ENCODE measurements at regions not wholly inside any gene's neighbourhood (a gene's known extent, or its start where the extent isn't known, plus 50 kb on each side); places are given as distances from the start of the nearest gene placed in this dataset.

DNA sequence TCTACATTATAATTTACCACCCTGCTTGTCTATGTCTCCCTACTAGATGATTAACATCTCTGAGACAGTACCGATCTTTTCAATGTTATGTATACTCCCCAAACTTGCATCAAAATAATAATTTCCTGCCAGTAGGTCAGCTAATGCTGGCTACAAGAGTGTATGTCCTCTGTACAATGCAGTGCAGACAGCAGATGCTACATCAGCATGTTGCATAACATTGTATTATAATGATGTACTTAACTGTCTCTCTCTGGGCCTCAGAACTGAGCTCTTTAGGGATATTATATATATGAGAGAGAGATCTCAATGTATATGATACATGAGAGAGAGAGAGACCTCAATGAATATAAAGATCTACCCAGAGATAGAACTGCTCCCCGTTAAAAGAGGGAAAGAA lies 456.6 kb downstream of the SHQ1 start:
- TF ChIP-seq POLR2AphosphoS5 (IDR thresholded peaks at IDR 0.05) = no peak
- no peak for TF ChIP-seq POLR2A (IDR thresholded peaks at IDR 0.05)
- no peak for TF ChIP-seq CTCF (IDR thresholded peaks at IDR 0.05)
- no peak for TF ChIP-seq EP300 (IDR thresholded peaks at IDR 0.05; ENCODE audit: low read depth)

Data from transverse colon (tissue), 4 donors.